Pons (tissue), 1 donor: ENCODE measurements at regions not wholly inside any gene's neighbourhood (a gene's known extent, or its start where the extent isn't known, plus 50 kb on each side); places are given as distances from the start of the nearest gene placed in this dataset.
"Not testable (repeated sequence)": the region's sequence is repeated elsewhere in the genome, so short reads cannot be mapped to it uniquely, and the experiment has no call there.

Experiments
- DNase-seq: peaks from one replicate; pipeline ENCODE4 v3.0.0-alpha.2; 2016; ENCODE audit warnings: low spot score

- no peak for DNase-seq
These were observed 204.7 kb upstream of the EXOC2 start for GRCh38 chr6:897528-898207.

GRCh38 chr6:894274-894673, 201.3 kb upstream of the EXOC2 start:
- no peak for DNase-seq

- DNase-seq: no peak
These were observed 198.1 kb upstream of the EXOC2 start for GRCh38 chr6:890995-891394.

- DNase-seq: no peak
These were observed 197.3 kb upstream of the EXOC2 start for GRCh38 chr6:890201-890600.

- DNase-seq: no peak
These were observed 194.8 kb upstream of the EXOC2 start for GRCh38 chr6:887583-888235.

GRCh38 chr6:886116-886515, 193.2 kb upstream of the EXOC2 start:
- not testable (repeated sequence) for DNase-seq

GRCh38 chr6:885051-885590, 192.2 kb upstream of the EXOC2 start:
- DNase-seq: no peak

GRCh38 chr6:884570-884969, 191.6 kb upstream of the EXOC2 start:
- DNase-seq: no peak

- no peak for DNase-seq
These were observed 189.2 kb upstream of the EXOC2 start for GRCh38 chr6:882084-882598.

GRCh38 chr6:878179-878578, 185.2 kb upstream of the EXOC2 start:
- no peak for DNase-seq

- DNase-seq: no peak
These were observed 182.1 kb upstream of the EXOC2 start for GRCh38 chr6:875012-875411.

GRCh38 chr6:872570-873125, 179.7 kb upstream of the EXOC2 start:
- DNase-seq: no peak

- no peak for DNase-seq
These were observed 178.6 kb upstream of the EXOC2 start for GRCh38 chr6:871503-871902.

- DNase-seq: no peak
These were observed 177.2 kb upstream of the EXOC2 start for GRCh38 chr6:870096-870495.

- no peak for DNase-seq
These were observed 175.3 kb upstream of the EXOC2 start for GRCh38 chr6:868201-868600.

- no peak for DNase-seq
These were observed 174.4 kb upstream of the EXOC2 start for GRCh38 chr6:867378-867777.

- DNase-seq: no peak
These were observed 173.4 kb upstream of the EXOC2 start for GRCh38 chr6:866316-866715.

GRCh38 chr6:865846-866245, 172.9 kb upstream of the EXOC2 start:
- DNase-seq: no peak

- no peak for DNase-seq
These were observed 170.9 kb upstream of the EXOC2 start for GRCh38 chr6:863831-864230.

GRCh38 chr6:863127-863526, 170.2 kb upstream of the EXOC2 start:
- not testable (repeated sequence) for DNase-seq

- DNase-seq: no peak
These were observed 167.0 kb upstream of the EXOC2 start for GRCh38 chr6:859936-860335.

- DNase-seq: no peak
These were observed 161.6 kb upstream of the EXOC2 start for GRCh38 chr6:854406-855118.
